ENCODE measurements at regions not wholly inside any gene's neighbourhood (a gene's known extent, or its start where the extent isn't known, plus 50 kb on each side); places are given as distances from the start of the nearest gene placed in this dataset.

- TF ChIP-seq CTCF (IDR thresholded peaks at IDR 0.05; ENCODE audit: low read depth, low read length) (no peak), POLR2A (IDR thresholded peaks at IDR 0.05; ENCODE audit: extremely low read depth, insufficient read length) (no peak), MAX (IDR thresholded peaks at IDR 0.05; ENCODE audit: low read depth, low read length) (no peak)
Observed at GRCh38 chr5:61637566-61637965, 305.5 kb downstream of the ZSWIM6 start.

Data from NB4 (cell line).